Neural cell (in vitro differentiated cells): ENCODE measurements at regions not wholly inside any gene's neighbourhood (a gene's known extent, or its start where the extent isn't known, plus 50 kb on each side); places are given as distances from the start of the nearest gene placed in this dataset.

Experiments used
- H2AFZ ChIP-seq: fragments of 200-600, 300-800 bp; sonication (generic), shearing (Covaris generic); 2 replicates; pipeline ENCODE4 v1.6.0; 2014; ENCODE audit warnings: low read depth, mild to moderate bottlenecking, antibody characterized with exemption, low read length, moderate library complexity
- H3F3A ChIP-seq: fragments of 200-600 bp; shearing (Covaris generic); 2 replicates; pipeline ENCODE4 v1.6.1; 2016; ENCODE audit warnings: mild to moderate bottlenecking, moderate library complexity, mixed read lengths, antibody characterized with exemption, low read length; ENCODE audit not compliant: insufficient read depth, poor library complexity, severe bottlenecking
- H3K27ac ChIP-seq: fragments of 200-600, 300-800 bp; sonication (generic), shearing (Covaris generic); 2 replicates; pipeline ENCODE4 v1.5.1; 2014; ENCODE audit warnings: mild to moderate bottlenecking, low read length, moderate library complexity
- H3K27me3 ChIP-seq: fragments of 300-800, 200-600 bp; sonication (generic), shearing (Covaris generic); 2 replicates; pipeline ENCODE4 v1.6.0; 2014; ENCODE audit warnings: mild to moderate bottlenecking, low read depth, low read length, moderate library complexity; ENCODE audit not compliant: insufficient read depth
- H3K36me3 ChIP-seq: fragments of 300-800, 200-600 bp; sonication (generic), shearing (Covaris generic); 2 replicates; pipeline ENCODE4 v1.5.1; 2014; ENCODE audit warnings: mild to moderate bottlenecking, antibody characterized with exemption, low read length, moderate library complexity; ENCODE audit not compliant: insufficient read depth
- H3K4me2 ChIP-seq: fragments of 300-800, 200-600 bp; sonication (generic), shearing (Covaris generic); 2 replicates; pipeline ENCODE4 v1.6.0; 2014; ENCODE audit warnings: mild to moderate bottlenecking, low read length
- H3K4me3 ChIP-seq: fragments of 300-800, 200-600 bp; sonication (generic), shearing (Covaris generic); 2 replicates; pipeline ENCODE4 v1.5.1; 2014; ENCODE audit warnings: mild to moderate bottlenecking, low read length, moderate library complexity
- H3K79me2 ChIP-seq: fragments of 200-600 bp; shearing (Covaris generic); replicated peaks from 2 replicates; pipeline ENCODE4 v1.6.0; 2014; ENCODE audit warnings: mild to moderate bottlenecking, low read length, moderate library complexity; ENCODE audit not compliant: insufficient read depth
- H3K9ac ChIP-seq: fragments of 300-800, 200-600 bp; sonication (generic), shearing (Covaris generic); 2 replicates; pipeline ENCODE4 v1.6.1; 2016; ENCODE audit warnings: mild to moderate bottlenecking, low read length, mixed read lengths
- H3K9me2 ChIP-seq: fragments of 200-600 bp; shearing (Covaris generic); 2 replicates; pipeline ENCODE4 v1.6.1; 2016; ENCODE audit warnings: mild to moderate bottlenecking, low read length, mixed read lengths; ENCODE audit not compliant: insufficient read depth
- H3K9me3 ChIP-seq: fragments of 200-600, 300-800 bp; sonication (generic), shearing (Covaris generic); 2 replicates; pipeline ENCODE4 v1.6.1; 2016; ENCODE audit warnings: mild to moderate bottlenecking, mixed run types, low read length, moderate library complexity, mixed read lengths
- H4K20me1 ChIP-seq: fragments of 200-600 bp; shearing (Covaris generic); 2 replicates; pipeline ENCODE4 v1.6.1; 2016; ENCODE audit warnings: mild to moderate bottlenecking, mixed run types; ENCODE audit not compliant: insufficient read depth
- CTCF ChIP-seq: fragments of 450-650 bp; IDR thresholded peaks from 2 replicates; pipeline ENCODE4 v1.5.1; 2014; ENCODE audit warnings: antibody characterized with exemption, mild to moderate bottlenecking, moderate library complexity; ENCODE audit not compliant: poor library complexity, severe bottlenecking
- EP300 ChIP-seq: fragments of 450-650 bp; conservative IDR thresholded peaks from 2 replicates; pipeline ENCODE4 v1.6.1; 2014; ENCODE audit warnings: antibody characterized with exemption, mild to moderate bottlenecking, moderate library complexity; ENCODE audit not compliant: poor library complexity, severe bottlenecking
- EZH2 ChIP-seq: fragments of 200-600, 300-800 bp; shearing (Covaris generic), sonication (generic); IDR thresholded peaks from 2 replicates; pipeline ENCODE4 v1.6.1; 2014; ENCODE audit warnings: antibody characterized with exemption, low read length, borderline replicate concordance, mild to moderate bottlenecking; ENCODE audit not compliant: insufficient read depth, poor library complexity, severe bottlenecking
- MXI1 ChIP-seq: fragments of 450-650 bp; conservative IDR thresholded peaks from 2 replicates; pipeline ENCODE4 v1.6.1; 2014; ENCODE audit warnings: antibody characterized with exemption, mild to moderate bottlenecking; ENCODE audit not compliant: poor library complexity, severe bottlenecking
- POLR2AphosphoS5 ChIP-seq: IDR thresholded peaks from 2 replicates; pipeline ENCODE4 v1.6.1; 2012
- RAD21 ChIP-seq: fragments of 450-650 bp; conservative IDR thresholded peaks from 2 replicates; pipeline ENCODE4 v1.6.1; 2014; ENCODE audit warnings: antibody characterized with exemption, mild to moderate bottlenecking, moderate library complexity
- REST ChIP-seq: IDR thresholded peaks from 2 replicates; pipeline ENCODE4 v1.6.1; 2012; ENCODE audit warnings: borderline replicate concordance
- SMC3 ChIP-seq: fragments of 450-650 bp; conservative IDR thresholded peaks from 2 replicates; pipeline ENCODE4 v1.6.1; 2014; ENCODE audit warnings: antibody characterized with exemption, mild to moderate bottlenecking, moderate library complexity; ENCODE audit not compliant: poor library complexity
- TAF1 ChIP-seq: IDR thresholded peaks from 2 replicates; pipeline ENCODE4 v1.6.1; 2012; ENCODE audit warnings: low read depth

GRCh38 chr1:224519874-224520273 lies 85.3 kb upstream of the WDR26 start:
- Histone ChIP-seq H3K27ac (no peak overlapping the region), H3K9ac (no peak overlapping the region), H4K20me1 (no peaks in the 10 kb centered on the region), H3K9me3 (no peaks in the 10 kb centered on the region), H3K4me2 (no peak overlapping the region), H2AFZ (no peak overlapping the region), H3K9me2 (no peaks in the 10 kb centered on the region), H3K79me2 (no peaks in the 10 kb centered on the region), H3F3A (no peaks in the 10 kb centered on the region), H3K36me3 (no peaks in the 10 kb centered on the region), H3K27me3 (no peaks in the 10 kb centered on the region), H3K4me3 (no peak overlapping the region)
- TF ChIP-seq REST: no peak
- no peak for TF ChIP-seq CTCF
- no peak for TF ChIP-seq EP300
- TF ChIP-seq RAD21: no peak
- TF ChIP-seq SMC3: no peak
- TF ChIP-seq EZH2: no peak
- no peak for TF ChIP-seq MXI1
- TF ChIP-seq TAF1: no peak
- no peak for TF ChIP-seq POLR2AphosphoS5

GRCh38 chr1:224520808-224521207 lies 86.2 kb upstream of the WDR26 start:
- no peaks in the 10 kb centered on the region for H3K79me2 ChIP-seq
- H3K9me3 ChIP-seq: no peaks in the 10 kb centered on the region
- no peaks in the 10 kb centered on the region for H3K27me3 ChIP-seq
- TF ChIP-seq EP300 (no peak), TAF1 (no peak), SMC3 (no peak), RAD21 (no peak), POLR2AphosphoS5 (no peak), REST (no peak), MXI1 (no peak)
- H3K9ac ChIP-seq: no peak overlapping the region
- H3K36me3 ChIP-seq: no peaks in the 10 kb centered on the region
- no peaks in the 10 kb centered on the region for H4K20me1 ChIP-seq
- H3K4me2 ChIP-seq: no peak overlapping the region
- H3K9me2 ChIP-seq: no peaks in the 10 kb centered on the region
- no peak overlapping the region for H3K4me3 ChIP-seq
- H3K27ac ChIP-seq: no peak overlapping the region
- H2AFZ ChIP-seq: no peak overlapping the region
- no peaks in the 10 kb centered on the region for H3F3A ChIP-seq
